HEK293 (cell line): ENCODE measurements at regions not wholly inside any gene's neighbourhood (a gene's known extent, or its start where the extent isn't known, plus 50 kb on each side); places are given as distances from the start of the nearest gene placed in this dataset.

Experiments used
- CTCF ChIP-seq: fragments of 450-650 bp; formaldehyde crosslinking; IDR thresholded peaks from 2 replicates; pipeline ENCODE4 v1.5.1; 2016; ENCODE audit warnings: missing biosample characterization, missing genetic modification characterization
- YY1 ChIP-seq: fragments of 450-650 bp; formaldehyde crosslinking; IDR thresholded peaks from 2 replicates; pipeline ENCODE4 v1.5.1; 2018; ENCODE audit warnings: missing biosample characterization, missing genetic modification characterization
- ZNF184 ChIP-seq: fragments of 450-650 bp; IDR thresholded peaks from 2 replicates; pipeline ENCODE4 v1.5.1; 2018; ENCODE audit warnings: missing biosample characterization, mild to moderate bottlenecking, missing genetic modification characterization
- ZNF211 ChIP-seq: fragments of 450-650 bp; formaldehyde crosslinking; IDR thresholded peaks from 2 replicates; pipeline ENCODE4 v1.5.1; 2016; ENCODE audit warnings: low read depth, missing biosample characterization, missing genetic modification characterization

GRCh38 chr3:55241098-55241497, 246.0 kb downstream of the WNT5A start:
- TF ChIP-seq ZNF184 (tag by site-specific recombination) (no peak), CTCF (tag by site-specific recombination) (no peak), YY1 (no peak), ZNF211 (tag by site-specific recombination) (no peak)
